ENCODE measurements at regions not wholly inside any gene's neighbourhood (a gene's known extent, or its start where the extent isn't known, plus 50 kb on each side); places are given as distances from the start of the nearest gene placed in this dataset.
"Not testable (repeated sequence)": the region's sequence is repeated elsewhere in the genome, so short reads cannot be mapped to it uniquely, and the experiment has no call there.

DNA sequence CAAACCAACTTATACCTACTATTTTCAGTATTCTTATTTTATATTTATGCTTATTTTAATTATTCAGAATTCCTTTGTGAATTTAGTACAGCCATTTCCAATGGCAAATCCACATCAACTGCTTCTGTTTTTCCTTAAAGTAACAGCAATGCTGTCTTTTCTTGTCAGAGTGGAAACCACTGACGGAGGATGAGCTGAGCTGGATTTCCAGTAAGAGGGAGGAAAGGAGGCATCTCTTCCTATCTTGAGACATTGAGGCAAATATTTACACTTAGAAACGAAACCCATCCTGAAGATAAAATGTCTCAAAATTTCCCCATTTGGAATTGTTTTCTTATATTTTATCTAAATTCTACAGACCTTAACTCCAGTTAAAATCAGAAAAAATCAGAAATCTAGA lies 66.1 kb upstream of the SLC44A3 start:
- no peak overlapping the region for H3K4me3 ChIP-seq (ENCODE audit: low read length)
- TF ChIP-seq, protein P1, sequence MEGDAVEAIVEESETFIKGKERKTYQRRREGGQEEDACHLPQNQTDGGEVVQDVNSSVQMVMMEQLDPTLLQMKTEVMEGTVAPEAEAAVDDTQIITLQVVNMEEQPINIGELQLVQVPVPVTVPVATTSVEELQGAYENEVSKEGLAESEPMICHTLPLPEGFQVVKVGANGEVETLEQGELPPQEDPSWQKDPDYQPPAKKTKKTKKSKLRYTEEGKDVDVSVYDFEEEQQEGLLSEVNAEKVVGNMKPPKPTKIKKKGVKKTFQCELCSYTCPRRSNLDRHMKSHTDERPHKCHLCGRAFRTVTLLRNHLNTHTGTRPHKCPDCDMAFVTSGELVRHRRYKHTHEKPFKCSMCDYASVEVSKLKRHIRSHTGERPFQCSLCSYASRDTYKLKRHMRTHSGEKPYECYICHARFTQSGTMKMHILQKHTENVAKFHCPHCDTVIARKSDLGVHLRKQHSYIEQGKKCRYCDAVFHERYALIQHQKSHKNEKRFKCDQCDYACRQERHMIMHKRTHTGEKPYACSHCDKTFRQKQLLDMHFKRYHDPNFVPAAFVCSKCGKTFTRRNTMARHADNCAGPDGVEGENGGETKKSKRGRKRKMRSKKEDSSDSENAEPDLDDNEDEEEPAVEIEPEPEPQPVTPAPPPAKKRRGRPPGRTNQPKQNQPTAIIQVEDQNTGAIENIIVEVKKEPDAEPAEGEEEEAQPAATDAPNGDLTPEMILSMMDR (IDR thresholded peaks at IDR 0.05; ENCODE audit: insufficient read depth, low read depth, low read length, missing control alignments), result no peak
- DNase-seq (ENCODE audit: low read depth), result no peak

DNA sequence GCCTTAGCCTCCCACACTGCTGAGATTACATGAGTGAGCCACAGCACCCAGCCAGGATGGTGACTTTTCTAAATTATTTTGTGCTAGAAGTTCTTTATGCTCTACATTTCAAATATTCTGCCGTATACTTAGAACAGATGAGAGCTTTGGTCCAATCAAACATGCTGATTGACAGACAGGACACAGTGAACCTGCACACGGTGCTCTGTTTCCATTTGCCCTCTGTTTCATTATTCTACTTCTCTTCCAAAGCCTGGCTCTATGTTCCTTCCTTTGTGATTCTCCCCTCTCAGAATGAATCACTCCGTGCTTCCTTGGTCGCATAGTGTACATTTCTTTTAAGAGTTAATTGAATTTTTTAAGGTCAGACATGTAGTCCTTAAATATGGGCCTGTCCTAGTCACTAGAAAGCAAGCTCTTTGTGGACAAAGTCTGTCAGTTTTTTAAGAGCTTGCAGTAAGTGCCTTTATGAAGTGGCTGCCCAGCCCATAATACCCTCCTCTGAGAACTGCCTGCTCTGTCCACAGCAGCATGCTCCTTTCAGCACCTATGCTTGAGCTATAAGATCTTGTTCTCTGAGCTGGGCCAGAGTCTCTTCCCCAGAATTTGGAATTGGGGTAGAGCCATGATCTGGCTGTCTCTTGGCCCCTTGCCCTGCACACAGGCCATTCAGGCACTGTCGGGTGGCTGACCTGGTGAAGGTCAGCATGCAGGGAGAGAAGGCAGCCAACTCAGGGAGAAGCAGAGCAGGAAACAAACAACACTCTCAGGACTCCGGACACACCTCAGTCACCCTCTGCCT lies 66.8 kb upstream of the SLC44A3 start:
- TF ChIP-seq, protein P1 (IDR thresholded peaks at IDR 0.05; ENCODE audit: insufficient read depth, low read depth, low read length, missing control alignments), result no peak
- no peak for DNase-seq (ENCODE audit: low read depth)
- H3K4me3 ChIP-seq (ENCODE audit: low read length), result no peak overlapping the region

DNA sequence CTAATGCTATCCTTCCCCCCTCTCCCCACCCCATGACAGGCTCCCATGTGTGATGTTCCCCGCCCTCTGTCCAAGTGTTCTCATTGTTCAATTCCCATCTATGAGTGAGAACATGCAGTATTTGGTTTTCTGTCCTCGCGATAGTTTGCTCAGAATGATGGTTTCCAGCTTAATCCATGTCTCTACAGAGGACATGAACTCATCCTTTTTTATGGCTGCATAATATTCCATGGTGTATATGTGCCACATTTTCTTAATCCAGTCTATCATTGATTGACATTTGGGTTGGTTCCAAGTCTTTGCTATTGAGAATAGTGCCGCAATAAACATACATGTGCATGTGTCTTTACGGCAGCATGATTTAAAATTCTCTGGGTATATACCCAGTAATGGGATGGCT lies 68.7 kb upstream of the SLC44A3 start:
- H3K4me3 ChIP-seq (ENCODE audit: low read length); DNase-seq (ENCODE audit: low read depth): not testable (repeated sequence)

DNA sequence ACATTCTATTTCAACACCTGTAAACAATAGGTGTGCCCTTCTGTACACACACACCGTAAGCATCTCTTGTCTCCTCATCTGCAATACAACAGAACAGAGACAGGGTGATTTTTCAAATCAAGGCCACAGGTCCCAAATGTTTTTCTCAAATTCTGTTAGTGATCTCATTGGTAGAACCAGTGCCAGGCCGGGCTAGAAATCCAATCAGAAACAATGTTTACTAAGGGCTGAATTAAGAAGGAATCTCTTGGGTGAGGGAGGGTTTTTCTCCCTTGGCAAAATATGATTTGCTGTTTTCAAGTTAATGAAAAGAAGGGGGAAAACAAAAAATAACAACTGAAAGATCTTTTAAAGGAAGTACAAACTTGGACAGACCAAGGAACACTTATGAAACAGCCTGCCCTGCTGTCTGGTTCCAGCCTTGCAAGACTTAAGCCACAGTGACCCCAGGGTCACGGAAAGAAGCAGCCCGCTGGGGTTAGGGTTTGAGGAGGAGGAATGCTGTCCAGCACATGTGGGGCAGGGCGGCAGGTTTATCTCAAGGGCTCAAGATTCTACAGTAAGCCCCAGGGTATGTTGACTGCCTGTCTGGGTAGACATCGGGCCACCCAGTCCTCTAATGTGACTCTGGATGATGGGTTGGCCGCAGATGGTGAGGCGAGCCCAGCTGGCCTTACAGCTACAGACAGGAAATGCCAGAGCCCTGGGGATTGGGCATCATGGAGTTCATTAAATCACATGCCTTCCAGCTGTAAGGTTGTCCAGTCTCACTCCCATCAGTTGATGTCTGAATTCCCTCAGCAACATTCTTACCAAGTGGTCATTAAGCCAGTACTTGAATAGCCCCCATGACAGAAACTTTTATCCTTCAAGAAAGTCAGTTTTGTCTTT lies 73.3 kb upstream of the SLC44A3 start:
- TF ChIP-seq, protein P1 (IDR thresholded peaks at IDR 0.05; ENCODE audit: insufficient read depth, low read depth, low read length, missing control alignments), result no peak
- DNase-seq (ENCODE audit: low read depth), result no peak
- no peak overlapping the region for H3K4me3 ChIP-seq (ENCODE audit: low read length)

DNA sequence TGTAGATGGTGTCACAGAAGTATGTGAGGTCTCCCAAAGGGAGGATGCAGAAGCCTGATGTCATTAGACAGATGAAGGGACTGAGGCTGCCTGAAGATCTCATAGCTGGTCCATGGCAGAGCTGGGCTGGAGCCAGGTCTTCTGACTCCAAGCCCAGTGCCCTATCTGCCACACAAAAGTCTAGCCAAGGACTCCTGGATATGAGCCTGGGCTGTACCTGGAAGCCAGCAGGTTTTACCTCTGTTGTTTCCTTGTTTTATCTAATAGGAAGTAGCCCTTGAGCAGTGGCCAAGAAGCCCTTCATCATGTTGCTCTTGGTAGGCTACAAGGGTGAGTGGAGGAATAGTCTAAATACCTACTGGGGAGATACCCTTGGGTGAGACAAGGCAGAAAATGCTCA lies 74.4 kb upstream of the SLC44A3 start:
- H3K4me3 ChIP-seq (ENCODE audit: low read length), result no peak overlapping the region
- DNase-seq (ENCODE audit: low read depth), result no peak
- TF ChIP-seq, protein P1 (IDR thresholded peaks at IDR 0.05; ENCODE audit: insufficient read depth, low read depth, low read length, missing control alignments), result no peak

DNA sequence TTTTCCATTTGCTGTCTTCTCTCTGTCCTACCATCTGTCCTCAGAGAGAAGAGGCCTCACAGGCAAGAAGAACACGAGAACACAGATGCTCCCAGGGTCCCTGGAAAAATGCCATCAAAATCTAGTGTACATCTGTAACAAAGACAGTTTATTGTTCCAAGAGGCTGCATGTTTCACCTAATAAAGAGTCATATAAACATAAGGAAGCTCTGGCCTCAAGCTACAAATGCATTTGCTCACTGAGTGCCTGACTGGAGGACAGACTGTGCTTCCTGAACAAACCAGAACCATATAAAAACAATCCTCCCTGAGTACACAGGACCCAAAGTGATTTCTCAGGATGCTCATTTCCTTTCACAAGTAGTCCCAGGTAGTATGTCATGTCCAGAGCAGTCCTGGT lies 76.3 kb upstream of the SLC44A3 start:
- TF ChIP-seq, protein P1 (IDR thresholded peaks at IDR 0.05; ENCODE audit: insufficient read depth, low read depth, low read length, missing control alignments), result no peak
- no peak for DNase-seq (ENCODE audit: low read depth)
- no peak overlapping the region for H3K4me3 ChIP-seq (ENCODE audit: low read length)

DNA sequence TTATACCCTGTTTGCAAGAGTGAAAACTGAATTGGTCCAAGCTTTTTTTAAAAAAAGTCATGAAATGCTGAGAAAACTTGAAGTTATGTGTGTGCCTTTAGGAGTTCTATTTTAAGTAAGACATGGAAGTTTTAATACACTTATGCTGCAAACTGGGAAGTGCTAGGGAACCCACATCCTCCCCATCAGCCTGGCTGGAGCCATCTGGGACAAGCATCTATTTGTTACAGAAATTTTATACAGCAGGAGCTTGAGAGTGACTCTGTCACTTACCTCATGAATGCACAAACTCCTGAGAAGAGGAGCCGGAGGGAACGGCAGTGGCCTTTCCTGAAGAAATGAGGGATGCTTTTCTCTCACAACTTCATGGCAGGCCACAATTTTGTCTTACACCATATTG lies 78.2 kb upstream of the SLC44A3 start:
- DNase-seq (ENCODE audit: low read depth), result no peak
- TF ChIP-seq, protein P1 (IDR thresholded peaks at IDR 0.05; ENCODE audit: insufficient read depth, low read depth, low read length, missing control alignments), result no peak
- no peak overlapping the region for H3K4me3 ChIP-seq (ENCODE audit: low read length)
